GM23338 (cell line): ENCODE measurements at regions not wholly inside any gene's neighbourhood (a gene's known extent, or its start where the extent isn't known, plus 50 kb on each side); places are given as distances from the start of the nearest gene placed in this dataset.
A peak's percentile ranks its signal among the peaks of the same experiment; 100 is the strongest.

Experiments
- ATAC-seq: fragments of 200-7000 bp; cut with Tn5 transposase; 3 replicates; pipeline ENCODE4 v1.9.1; 2020
- DNase-seq: peaks from one replicate; pipeline ENCODE4 v3.0.0-alpha.2; 2015; ENCODE audit warnings: low spot score
- H2AFZ ChIP-seq: fragments of 200-600 bp; sonication (generic); 2 replicates; pipeline ENCODE4 v1.8.0; 2016; ENCODE audit warnings: antibody characterized with exemption, mild to moderate bottlenecking, moderate library complexity
- H3F3A ChIP-seq: fragments of 200-600 bp; sonication (generic); replicated peaks from 2 replicates; pipeline ENCODE4 v1.8.0; 2017; ENCODE audit warnings: antibody characterized with exemption, mixed run types, low read depth
- H3K27ac ChIP-seq: fragments of 200-600 bp; sonication (generic); 2 replicates; pipeline ENCODE4 v1.6.1; 2016; ENCODE audit warnings: low read depth
- H3K27me3 ChIP-seq: fragments of 200-600 bp; sonication (generic); 2 replicates; pipeline ENCODE4 v1.8.0; 2016; ENCODE audit warnings: mild to moderate bottlenecking, mixed run types, moderate library complexity; ENCODE audit not compliant: insufficient read depth
- H3K36me3 ChIP-seq: fragments of 200-600 bp; sonication (generic); 2 replicates; pipeline ENCODE4 v1.8.0; 2016; ENCODE audit warnings: mild to moderate bottlenecking; ENCODE audit not compliant: insufficient read depth
- H3K4me1 ChIP-seq: fragments of 200-600 bp; sonication (generic); 2 replicates; pipeline ENCODE4 v1.8.0; 2016; ENCODE audit warnings: mild to moderate bottlenecking, moderate library complexity; ENCODE audit not compliant: insufficient read depth
- H3K4me2 ChIP-seq: fragments of 200-600 bp; sonication (generic); 2 replicates; pipeline ENCODE4 v1.7.1; 2017; ENCODE audit warnings: mixed run types
- H3K4me3 ChIP-seq: fragments of 200-600 bp; sonication (generic); 2 replicates; pipeline ENCODE4 v1.6.1; 2016; ENCODE audit warnings: mixed run types
- H3K79me2 ChIP-seq: fragments of 200-600 bp; sonication (generic); replicated peaks from 2 replicates; pipeline ENCODE4 v1.8.0; 2017; ENCODE audit warnings: mild to moderate bottlenecking; ENCODE audit not compliant: insufficient read depth
- H3K9me2 ChIP-seq: fragments of 200-600 bp; sonication (generic); 2 replicates; pipeline ENCODE4 v1.8.0; 2017; ENCODE audit not compliant: insufficient read depth
- H4K20me1 ChIP-seq: fragments of 200-600 bp; sonication (generic); replicated peaks from 2 replicates; pipeline ENCODE4 v1.8.0; 2017; ENCODE audit warnings: mild to moderate bottlenecking; ENCODE audit not compliant: insufficient read depth
- H3K27ac Mint-ChIP-seq: 2 replicates; pipeline ENCODE4 v1.8.0; 2020; ENCODE audit warnings: inconsistent platforms, mild to moderate bottlenecking, moderate library complexity, mixed read lengths
- H3K27me3 Mint-ChIP-seq: 3 replicates; pipeline ENCODE4 v1.8.0; 2022; ENCODE audit warnings: low read depth, mild to moderate bottlenecking, moderate library complexity, mixed read lengths, inconsistent platforms; ENCODE audit not compliant: insufficient read depth, poor library complexity
- H3K36me3 Mint-ChIP-seq: 3 replicates; pipeline ENCODE4 v1.8.0; 2021; ENCODE audit warnings: low read depth, mild to moderate bottlenecking, inconsistent platforms, moderate library complexity, mixed read lengths
- H3K4me1 Mint-ChIP-seq: 3 replicates; pipeline ENCODE4 v1.8.0; 2020; ENCODE audit warnings: mild to moderate bottlenecking, inconsistent platforms, mixed read lengths
- H3K4me3 Mint-ChIP-seq: 3 replicates; pipeline ENCODE4 v1.8.0; 2021; ENCODE audit warnings: moderate library complexity, mild to moderate bottlenecking, inconsistent platforms, mixed read lengths
- H3K9me3 Mint-ChIP-seq: 3 replicates; pipeline ENCODE4 v1.8.0; 2020; ENCODE audit warnings: moderate library complexity, mild to moderate bottlenecking, inconsistent platforms, mixed read lengths
- CREB1 ChIP-seq: fragments of 250-450 bp; sonication (Bioruptor Pico); IDR thresholded peaks from 2 replicates; pipeline ENCODE4 v1.5.0; 2020; ENCODE audit warnings: low read depth, mild to moderate bottlenecking, moderate library complexity
- ETS1 ChIP-seq: IDR thresholded peaks from 2 replicates; pipeline ENCODE4 v1.6.1; 2016; ENCODE audit warnings: antibody characterized with exemption
- EZH2 ChIP-seq: fragments of 200-600 bp; sonication (generic); IDR thresholded peaks from one replicate; pipeline ENCODE4 v1.8.0; 2017; ENCODE audit warnings: antibody characterized with exemption, mild to moderate bottlenecking, low read depth; ENCODE audit not compliant: unreplicated experiment
- EZH2phosphoT487 ChIP-seq: fragments of 200-600 bp; sonication (generic); IDR thresholded peaks from one replicate; pipeline ENCODE4 v1.8.1; 2018; ENCODE audit warnings: antibody characterized with exemption; ENCODE audit not compliant: unreplicated experiment
- JUNB ChIP-seq: IDR thresholded peaks from one replicate; pipeline ENCODE4 v1.6.1; 2016; ENCODE audit warnings: antibody characterized with exemption; ENCODE audit not compliant: unreplicated experiment
- NANOG ChIP-seq: IDR thresholded peaks from 2 replicates; pipeline ENCODE4 v1.6.1; 2016; ENCODE audit warnings: antibody characterized with exemption, borderline replicate concordance
- POLR2AphosphoS5 ChIP-seq: IDR thresholded peaks from 2 replicates; pipeline ENCODE4 v1.6.1; 2016; ENCODE audit warnings: antibody characterized with exemption, low read depth
- REST ChIP-seq: IDR thresholded peaks from one replicate; pipeline ENCODE4 v1.6.1; 2018; ENCODE audit warnings: antibody characterized with exemption; ENCODE audit not compliant: unreplicated experiment
- STAT1 ChIP-seq: IDR thresholded peaks from one replicate; pipeline ENCODE4 v1.6.1; 2016; ENCODE audit warnings: antibody characterized with exemption; ENCODE audit not compliant: unreplicated experiment
- ZNF114 ChIP-seq: fragments of 250-450 bp; sonication (Bioruptor Pico); IDR thresholded peaks from 2 replicates; pipeline ENCODE4 v1.5.0; 2020; ENCODE audit warnings: mild to moderate bottlenecking, moderate library complexity
- ZNF331 ChIP-seq: fragments of 250-450 bp; sonication (Bioruptor Pico); IDR thresholded peaks from 2 replicates; pipeline ENCODE4 v1.5.0; 2020; ENCODE audit warnings: low read depth, mild to moderate bottlenecking, moderate library complexity
- ZNF462 ChIP-seq: fragments of 250-450 bp; sonication (Bioruptor Pico); IDR thresholded peaks from 2 replicates; pipeline ENCODE4 v1.5.0; 2020; ENCODE audit warnings: mild to moderate bottlenecking, moderate library complexity
- TF ChIP-seq, protein P1 (sequence below), 2 experiments: fragments of 200-600 bp in 1 of 2; sonication (generic) in 1 of 2; conservative IDR thresholded peaks; 2 replicates each; pipeline versions ENCODE4 v1.5.1 to v1.6.1; 2016 to 2017; ENCODE audit warnings: antibody characterized with exemption in 2 of 2, low read depth in 2 of 2, mild to moderate bottlenecking in 2 of 2, moderate library complexity in 1 of 2

DNA sequence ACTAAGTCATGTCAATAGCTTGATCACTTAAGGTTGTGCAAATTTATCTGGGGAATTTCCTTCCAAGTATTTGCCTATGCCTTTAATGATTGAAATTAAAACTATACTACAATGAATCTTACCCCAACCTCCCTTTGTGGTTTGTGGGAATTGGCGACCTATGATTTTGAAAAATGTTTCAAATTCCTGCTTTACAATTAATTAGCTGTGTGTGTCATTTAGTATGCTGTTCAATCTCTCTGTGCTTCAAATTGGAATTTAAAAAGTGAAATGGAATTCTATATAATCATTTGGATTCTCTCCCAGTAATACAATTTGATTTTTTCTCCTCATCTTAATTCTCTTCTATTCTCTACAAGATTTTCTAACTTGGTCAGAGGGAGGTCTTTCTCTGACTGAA lies 2319.5 kb downstream of the ARAP2 start:
- TF ChIP-seq POLR2AphosphoS5 (no peak), JUNB (no peak), EZH2 (no peak), STAT1 (no peak), CREB1 (CRISPR knock-in tag) (no peak), ZNF331 (no peak), NANOG (no peak), REST (no peak), ZNF462 (no peak), ZNF114 (CRISPR knock-in tag) (no peak), ETS1 (no peak), EZH2phosphoT487 (no peak)
- TF ChIP-seq, protein P1, sequence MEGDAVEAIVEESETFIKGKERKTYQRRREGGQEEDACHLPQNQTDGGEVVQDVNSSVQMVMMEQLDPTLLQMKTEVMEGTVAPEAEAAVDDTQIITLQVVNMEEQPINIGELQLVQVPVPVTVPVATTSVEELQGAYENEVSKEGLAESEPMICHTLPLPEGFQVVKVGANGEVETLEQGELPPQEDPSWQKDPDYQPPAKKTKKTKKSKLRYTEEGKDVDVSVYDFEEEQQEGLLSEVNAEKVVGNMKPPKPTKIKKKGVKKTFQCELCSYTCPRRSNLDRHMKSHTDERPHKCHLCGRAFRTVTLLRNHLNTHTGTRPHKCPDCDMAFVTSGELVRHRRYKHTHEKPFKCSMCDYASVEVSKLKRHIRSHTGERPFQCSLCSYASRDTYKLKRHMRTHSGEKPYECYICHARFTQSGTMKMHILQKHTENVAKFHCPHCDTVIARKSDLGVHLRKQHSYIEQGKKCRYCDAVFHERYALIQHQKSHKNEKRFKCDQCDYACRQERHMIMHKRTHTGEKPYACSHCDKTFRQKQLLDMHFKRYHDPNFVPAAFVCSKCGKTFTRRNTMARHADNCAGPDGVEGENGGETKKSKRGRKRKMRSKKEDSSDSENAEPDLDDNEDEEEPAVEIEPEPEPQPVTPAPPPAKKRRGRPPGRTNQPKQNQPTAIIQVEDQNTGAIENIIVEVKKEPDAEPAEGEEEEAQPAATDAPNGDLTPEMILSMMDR (conservative IDR thresholded peaks at IDR 0.05; ENCODE audit: low read depth in 2 of 2): no peak
- Histone ChIP-seq H3K4me3 (no peak overlapping the region), H3K4me1 (no peaks in the 10 kb centered on the region), H4K20me1 (no peaks in the 10 kb centered on the region), H3K79me2 (no peaks in the 10 kb centered on the region), H3K4me2 (no peak overlapping the region), H2AFZ (peak overlapping the region; percentile 34; the same call in 1 of the 2 replicates), H3F3A (no peaks in the 10 kb centered on the region), H3K36me3 (no peaks in the 10 kb centered on the region), H3K9me2 (peaks cover 4% of the 10 kb centered on the region; the same call in 1 of the 2 replicates), H3K27me3 (no peaks in the 10 kb centered on the region), H3K27ac (no peak overlapping the region)
- Mint-ChIP-seq H3K4me1 (no peaks in the 10 kb centered on the region), H3K27ac (no peak overlapping the region), H3K36me3 (peaks cover under 1% of the 10 kb centered on the region; the same call in 1 of the 3 replicates), H3K4me3 (no peak overlapping the region), H3K9me3 (peaks cover 4% of the 10 kb centered on the region), H3K27me3 (no peaks in the 10 kb centered on the region)
- no peak for DNase-seq
- ATAC-seq: no peak
